Endothelial cell (in vitro differentiated cells): ENCODE measurements at regions not wholly inside any gene's neighbourhood (a gene's known extent, or its start where the extent isn't known, plus 50 kb on each side); places are given as distances from the start of the nearest gene placed in this dataset.

ENCODE experiments used
- DNase-seq: peaks from one replicate; pipeline ENCODE4 v3.0.0; 2021; ENCODE audit warnings: low spot score
- H3K27ac Mint-ChIP-seq: one replicate; pipeline ENCODE4 v1.8.0; 2021; ENCODE audit warnings: mixed read lengths, inconsistent platforms; ENCODE audit not compliant: unreplicated experiment
- H3K27me3 Mint-ChIP-seq: one replicate; pipeline ENCODE4 v1.8.0; 2021; ENCODE audit warnings: mild to moderate bottlenecking, moderate library complexity, mixed read lengths, inconsistent platforms; ENCODE audit not compliant: unreplicated experiment
- H3K36me3 Mint-ChIP-seq: one replicate; pipeline ENCODE4 v1.8.0; 2021; ENCODE audit warnings: mild to moderate bottlenecking, low read depth, mixed read lengths, inconsistent platforms; ENCODE audit not compliant: unreplicated experiment
- H3K4me1 Mint-ChIP-seq: one replicate; pipeline ENCODE4 v1.8.0; 2021; ENCODE audit warnings: mild to moderate bottlenecking, mixed read lengths, inconsistent platforms; ENCODE audit not compliant: unreplicated experiment
- H3K4me3 Mint-ChIP-seq: one replicate; pipeline ENCODE4 v1.8.0; 2021; ENCODE audit warnings: mild to moderate bottlenecking, mixed read lengths, inconsistent platforms; ENCODE audit not compliant: unreplicated experiment
- H3K9me3 Mint-ChIP-seq: one replicate; pipeline ENCODE4 v1.8.0; 2021; ENCODE audit warnings: mixed read lengths, inconsistent platforms; ENCODE audit not compliant: unreplicated experiment
- TF ChIP-seq, protein P1 (sequence below): fragments of 200-600 bp; sonication (generic); IDR thresholded peaks from one replicate; pipeline ENCODE4 v1.5.0; 2021; ENCODE audit warnings: antibody characterized with exemption; ENCODE audit not compliant: unreplicated experiment

GRCh38 chr5:68060382-68060781, 155.2 kb upstream of the PIK3R1 start:
- Mint-ChIP-seq H3K4me1 (peaks cover 4% of the 10 kb centered on the region), H3K36me3 (no peaks in the 10 kb centered on the region), H3K27me3 (no peaks in the 10 kb centered on the region), H3K4me3 (no peak overlapping the region), H3K27ac (no peak overlapping the region), H3K9me3 (no peaks in the 10 kb centered on the region)
- DNase-seq: no peak
- TF ChIP-seq, protein P1, sequence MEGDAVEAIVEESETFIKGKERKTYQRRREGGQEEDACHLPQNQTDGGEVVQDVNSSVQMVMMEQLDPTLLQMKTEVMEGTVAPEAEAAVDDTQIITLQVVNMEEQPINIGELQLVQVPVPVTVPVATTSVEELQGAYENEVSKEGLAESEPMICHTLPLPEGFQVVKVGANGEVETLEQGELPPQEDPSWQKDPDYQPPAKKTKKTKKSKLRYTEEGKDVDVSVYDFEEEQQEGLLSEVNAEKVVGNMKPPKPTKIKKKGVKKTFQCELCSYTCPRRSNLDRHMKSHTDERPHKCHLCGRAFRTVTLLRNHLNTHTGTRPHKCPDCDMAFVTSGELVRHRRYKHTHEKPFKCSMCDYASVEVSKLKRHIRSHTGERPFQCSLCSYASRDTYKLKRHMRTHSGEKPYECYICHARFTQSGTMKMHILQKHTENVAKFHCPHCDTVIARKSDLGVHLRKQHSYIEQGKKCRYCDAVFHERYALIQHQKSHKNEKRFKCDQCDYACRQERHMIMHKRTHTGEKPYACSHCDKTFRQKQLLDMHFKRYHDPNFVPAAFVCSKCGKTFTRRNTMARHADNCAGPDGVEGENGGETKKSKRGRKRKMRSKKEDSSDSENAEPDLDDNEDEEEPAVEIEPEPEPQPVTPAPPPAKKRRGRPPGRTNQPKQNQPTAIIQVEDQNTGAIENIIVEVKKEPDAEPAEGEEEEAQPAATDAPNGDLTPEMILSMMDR: no peak

GRCh38 chr5:68057191-68057590, 158.4 kb upstream of the PIK3R1 start:
- DNase-seq: no peak
- H3K27ac Mint-ChIP-seq: no peak overlapping the region
- TF ChIP-seq, protein P1: no peak
- H3K4me1 Mint-ChIP-seq: peaks cover 16% of the 10 kb centered on the region
- no peaks in the 10 kb centered on the region for H3K36me3 Mint-ChIP-seq
- H3K4me3 Mint-ChIP-seq: no peak overlapping the region
- H3K9me3 Mint-ChIP-seq: no peaks in the 10 kb centered on the region
- H3K27me3 Mint-ChIP-seq: peaks cover 2% of the 10 kb centered on the region

- TF ChIP-seq, protein P1: peak; percentile 63
- Mint-ChIP-seq H3K27me3 (peaks cover 2% of the 10 kb centered on the region), H3K4me1 (peaks cover 16% of the 10 kb centered on the region)
Measured at GRCh38 chr5:68055686-68056085, 159.9 kb upstream of the PIK3R1 start.

DNA sequence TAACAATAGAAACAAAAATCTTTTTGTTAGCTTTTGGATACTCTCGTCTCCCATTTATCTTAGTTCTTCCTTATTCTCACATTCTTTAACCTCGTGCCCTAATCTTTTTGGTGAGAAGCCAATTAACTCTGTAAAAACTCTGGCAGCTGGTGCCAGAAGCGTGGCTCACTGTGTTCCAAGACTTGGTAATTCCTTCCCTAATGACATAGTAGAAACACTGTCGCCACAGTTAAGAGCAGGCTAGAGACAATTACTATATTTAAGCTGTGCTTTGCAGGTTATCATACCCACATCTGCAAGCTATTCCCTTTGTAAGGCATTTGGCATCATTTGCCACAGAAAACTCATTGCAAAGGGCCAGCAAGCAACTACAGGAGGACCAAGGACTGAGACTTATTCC, 160.9 kb upstream of the PIK3R1 start:
- H3K27me3 Mint-ChIP-seq: peaks cover 2% of the 10 kb centered on the region
- no peak for DNase-seq
- H3K27ac Mint-ChIP-seq: peak overlapping the region; percentile 20
- TF ChIP-seq, protein P1: no peak
- H3K4me3 Mint-ChIP-seq: no peak overlapping the region
- H3K36me3 Mint-ChIP-seq: no peaks in the 10 kb centered on the region
- no peaks in the 10 kb centered on the region for H3K9me3 Mint-ChIP-seq
- peaks cover 16% of the 10 kb centered on the region for H3K4me1 Mint-ChIP-seq

More at GRCh38 chr5:68055686-68056085, 159.9 kb upstream of the PIK3R1 start:
- no peak for DNase-seq
- no peaks in the 10 kb centered on the region for H3K36me3 Mint-ChIP-seq
- H3K4me3 Mint-ChIP-seq: no peak overlapping the region
- H3K27ac Mint-ChIP-seq: no peak overlapping the region
- H3K9me3 Mint-ChIP-seq: no peaks in the 10 kb centered on the region

DNA sequence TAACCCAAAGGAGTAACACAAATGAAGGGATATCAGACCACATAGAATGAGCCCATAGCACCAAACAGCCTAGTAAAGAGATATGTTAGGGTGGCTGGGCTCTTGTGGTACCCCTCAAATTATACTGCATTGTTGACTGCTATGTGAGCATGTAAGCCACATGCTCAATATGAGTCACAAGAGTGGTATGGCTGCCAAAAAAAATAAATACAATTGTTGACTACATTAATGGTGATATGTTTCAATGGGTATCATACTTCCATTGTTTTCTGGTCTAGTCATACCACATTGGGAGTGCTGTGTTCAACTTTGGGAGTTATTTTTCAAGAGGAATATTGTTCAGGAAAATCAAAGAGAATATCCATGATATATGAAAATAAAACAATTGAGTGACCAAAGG, 162.4 kb upstream of the PIK3R1 start:
- DNase-seq: no peak
- Mint-ChIP-seq H3K9me3 (peaks cover 5% of the 10 kb centered on the region), H3K27me3 (peaks cover 2% of the 10 kb centered on the region)

More for the DNA sequence above, 162.4 kb upstream of the PIK3R1 start:
- H3K4me1 Mint-ChIP-seq: peaks cover 16% of the 10 kb centered on the region
- H3K27ac Mint-ChIP-seq: no peak overlapping the region
- TF ChIP-seq, protein P1: no peak
- no peak overlapping the region for H3K4me3 Mint-ChIP-seq
- H3K36me3 Mint-ChIP-seq: peaks cover 5% of the 10 kb centered on the region
